Activated CD4-positive, CD25-positive, alpha-beta regulatory T cell (primary cell): ENCODE measurements at regions not wholly inside any gene's neighbourhood (a gene's known extent, or its start where the extent isn't known, plus 50 kb on each side); places are given as distances from the start of the nearest gene placed in this dataset.

Experiments
- DNase-seq, 4 experiments: peaks; one replicate each; lab custom pipeline; 2025; lab: John Stamatoyannopoulos, UW

DNA sequence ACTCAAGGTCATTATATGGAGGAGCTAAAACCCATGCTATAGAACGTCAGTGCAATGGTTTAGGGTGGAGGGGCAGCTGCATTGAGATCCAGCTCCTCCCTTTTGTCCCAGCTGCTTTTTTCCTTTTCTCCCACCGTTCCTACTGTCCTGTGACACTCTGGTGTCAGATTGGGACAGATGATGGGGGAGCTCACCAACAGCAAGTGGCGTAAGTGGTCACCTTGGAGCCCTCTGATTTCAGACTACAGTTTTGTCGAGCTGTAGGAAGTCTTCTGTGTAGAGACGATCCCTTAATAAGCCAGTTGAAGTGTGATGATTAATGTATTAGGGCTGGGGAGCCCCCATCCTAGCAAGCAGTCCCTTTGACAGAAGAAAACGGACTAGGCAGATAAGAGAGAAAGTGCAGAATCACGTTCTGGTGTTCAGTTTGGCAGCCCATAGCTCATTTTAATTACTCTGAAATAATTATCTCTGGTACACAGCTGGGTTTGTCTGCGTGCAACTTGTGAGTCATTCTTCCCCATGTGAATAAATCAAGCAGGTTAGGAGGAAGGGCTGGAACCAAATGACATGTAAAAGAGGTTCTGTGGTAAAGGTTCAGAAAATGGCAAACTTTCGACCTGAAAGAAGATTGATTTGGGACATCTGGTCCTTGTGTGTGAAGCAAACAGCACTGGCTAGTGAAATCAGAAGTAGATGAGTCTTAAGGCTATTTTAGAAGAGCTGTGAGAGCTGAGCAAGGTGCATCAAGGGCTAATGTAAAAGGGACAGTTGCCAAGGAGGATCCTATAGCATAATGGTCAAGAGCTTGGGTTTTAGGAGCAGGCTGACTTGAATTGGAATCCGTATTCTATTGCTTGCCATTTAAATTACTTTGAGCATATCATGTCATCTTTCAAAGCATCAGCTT is 241.4 kb downstream of the EDEM1 start:
- DNase-seq: no peak

DNA sequence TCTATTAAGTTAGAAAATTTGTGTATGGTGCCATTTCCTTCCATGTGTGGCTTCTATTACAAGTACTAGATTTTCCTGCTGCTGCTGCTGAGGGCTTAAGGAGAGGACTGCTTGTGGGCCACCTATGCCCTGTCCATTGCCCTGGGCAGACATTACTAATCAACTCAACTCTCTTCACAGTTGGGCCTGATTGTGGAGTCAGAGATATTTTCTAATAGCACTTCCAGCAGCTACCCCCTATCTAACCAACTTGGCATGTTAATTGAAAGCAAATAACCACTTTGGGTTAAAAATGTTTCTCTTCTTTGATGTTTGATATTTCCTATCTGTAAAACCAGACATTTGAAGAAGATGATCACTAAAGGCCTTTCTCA is 242.0 kb downstream of the EDEM1 start:
- DNase-seq: no peak

DNA sequence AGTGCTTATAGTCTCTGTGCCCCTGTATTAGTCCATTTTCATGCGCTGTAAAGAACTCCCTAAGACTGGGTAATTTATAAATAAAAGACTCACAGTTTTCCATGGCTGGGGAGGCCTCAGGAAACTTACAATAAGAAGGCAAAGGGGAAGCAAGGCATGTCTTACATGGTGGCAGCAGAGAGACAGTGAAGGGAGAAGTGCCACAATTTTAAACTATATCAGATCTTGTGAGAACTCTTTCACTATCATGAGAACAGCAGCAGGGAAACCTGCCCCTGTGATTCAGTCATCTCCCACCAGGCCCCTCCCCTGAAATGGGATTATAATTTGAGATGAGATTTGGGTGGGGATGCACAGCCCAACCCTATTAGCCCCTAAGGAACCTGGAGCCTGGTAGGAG is 243.2 kb downstream of the EDEM1 start:
- DNase-seq: no peak

GRCh38 chr3:5431146-5431545 is 243.6 kb downstream of the EDEM1 start:
- DNase-seq: no peak

- no peak for DNase-seq
These were observed 244.4 kb downstream of the EDEM1 start for GRCh38 chr3:5431811-5432378.

- DNase-seq: no peak
These were observed 249.8 kb downstream of the EDEM1 start for GRCh38 chr3:5437296-5437782.

DNA sequence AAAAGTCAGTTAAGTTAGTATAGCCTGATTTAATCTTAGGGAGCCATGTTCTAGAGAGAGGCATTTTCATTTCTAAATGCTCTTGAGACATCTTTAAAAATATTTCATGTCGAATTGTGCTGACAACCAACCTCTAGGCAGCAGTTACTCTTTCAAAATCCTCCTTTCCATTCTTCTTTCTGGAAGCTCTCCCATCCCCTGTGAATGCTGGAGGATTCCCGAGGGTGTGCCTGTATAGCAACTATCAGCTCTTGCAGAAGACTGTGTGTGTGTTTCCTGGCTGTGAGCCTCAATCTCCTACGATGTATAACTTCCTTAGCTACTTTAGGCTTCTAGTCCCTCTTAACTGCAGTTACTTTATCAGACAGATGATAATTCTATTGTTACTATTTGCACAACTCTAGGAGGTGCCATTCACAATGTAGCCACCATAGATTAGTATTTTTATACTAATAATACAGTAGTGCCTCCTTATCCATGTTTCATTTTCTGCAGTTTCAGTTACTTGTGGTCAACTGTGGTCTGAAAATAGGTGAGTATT is 250.3 kb downstream of the EDEM1 start:
- DNase-seq: no peak

- no peak for DNase-seq
These were observed 253.9 kb downstream of the EDEM1 start for GRCh38 chr3:5441401-5441800.

- no peak for DNase-seq
These were observed 254.7 kb downstream of the EDEM1 start for GRCh38 chr3:5442106-5442785.

DNA sequence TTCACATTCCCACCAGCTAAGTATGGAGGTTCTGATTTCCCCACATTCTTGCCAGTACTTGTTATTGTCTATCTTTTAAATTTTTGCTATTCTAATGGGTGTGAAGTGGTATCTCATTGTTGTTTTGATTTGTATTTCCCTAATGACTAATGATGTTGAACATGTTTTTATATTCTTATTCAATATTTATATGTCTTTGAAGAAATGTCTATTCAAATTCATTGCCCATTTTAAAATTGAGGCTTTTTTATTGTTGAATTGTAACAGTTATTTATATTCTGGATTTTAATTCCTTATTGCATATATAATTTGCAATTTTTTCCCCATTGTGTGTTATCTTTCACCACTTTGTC is 255.3 kb downstream of the EDEM1 start:
- no peak for DNase-seq

GRCh38 chr3:5444253-5444652 is 256.7 kb downstream of the EDEM1 start:
- no peak for DNase-seq

DNA sequence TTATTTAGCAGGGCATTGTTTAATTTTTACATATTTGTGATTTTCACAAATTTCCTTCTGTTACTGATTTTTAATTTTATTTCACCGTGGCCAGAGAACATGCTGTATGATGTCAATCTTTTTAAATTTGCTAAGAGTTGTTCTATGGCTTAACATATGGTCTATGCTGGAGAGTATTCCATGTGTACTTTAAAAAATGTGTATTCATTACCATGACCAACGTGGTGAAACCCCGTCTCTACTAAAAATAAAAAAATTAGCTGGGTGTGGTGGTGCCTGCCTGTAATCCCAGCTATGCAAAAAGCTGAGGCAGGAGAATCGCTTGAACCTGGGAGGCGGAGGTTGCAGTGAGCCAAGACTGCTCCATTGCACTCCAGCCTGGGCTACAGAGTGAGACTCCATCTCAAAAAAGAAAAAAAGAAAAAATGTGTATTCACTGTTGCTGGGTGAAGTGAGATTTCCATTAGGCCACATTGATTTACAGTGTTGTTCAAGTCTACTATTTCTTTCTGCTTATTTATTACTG is 258.2 kb downstream of the EDEM1 start:
- no peak for DNase-seq

GRCh38 chr3:5448246-5448645 is 260.7 kb downstream of the EDEM1 start:
- no peak for DNase-seq

DNA sequence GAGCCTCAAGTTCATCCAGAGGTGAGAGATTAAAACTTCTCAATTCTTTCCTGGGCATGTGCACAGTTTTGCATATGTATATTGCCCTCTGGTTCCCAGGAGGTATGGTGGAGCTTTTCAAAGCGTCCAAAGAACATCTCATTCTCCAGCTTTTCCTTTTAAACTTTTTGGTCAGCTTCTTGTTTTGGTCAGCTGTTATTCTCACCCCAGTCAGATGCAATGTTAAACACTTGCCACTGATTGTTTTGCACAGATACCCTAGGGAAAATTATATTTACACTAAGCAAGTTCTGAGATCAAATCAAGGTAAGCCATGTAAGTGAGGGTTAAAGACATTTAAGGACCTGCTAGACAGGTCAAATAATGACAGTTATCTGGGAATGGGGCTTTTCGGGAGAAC is 261.3 kb downstream of the EDEM1 start:
- no peak for DNase-seq

DNA sequence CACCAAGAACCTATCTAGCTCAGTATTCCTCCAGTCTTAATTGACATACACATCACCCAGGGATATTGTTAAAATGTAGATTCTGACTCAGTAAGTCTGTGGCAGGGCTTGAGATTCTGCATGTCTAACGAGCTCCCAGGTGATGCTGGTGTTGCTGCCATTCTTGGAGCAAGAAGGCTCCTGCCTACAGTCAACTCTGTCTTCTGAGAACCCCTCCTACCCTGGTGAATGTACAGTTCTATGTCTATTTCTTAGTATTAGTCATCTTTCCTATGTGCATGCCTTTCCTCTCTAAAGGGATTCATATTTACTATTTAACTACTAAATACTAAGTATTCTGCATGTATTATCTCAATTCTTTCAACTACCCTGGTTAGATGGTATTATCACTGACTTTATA is 268.7 kb downstream of the EDEM1 start:
- DNase-seq: no peak

DNA sequence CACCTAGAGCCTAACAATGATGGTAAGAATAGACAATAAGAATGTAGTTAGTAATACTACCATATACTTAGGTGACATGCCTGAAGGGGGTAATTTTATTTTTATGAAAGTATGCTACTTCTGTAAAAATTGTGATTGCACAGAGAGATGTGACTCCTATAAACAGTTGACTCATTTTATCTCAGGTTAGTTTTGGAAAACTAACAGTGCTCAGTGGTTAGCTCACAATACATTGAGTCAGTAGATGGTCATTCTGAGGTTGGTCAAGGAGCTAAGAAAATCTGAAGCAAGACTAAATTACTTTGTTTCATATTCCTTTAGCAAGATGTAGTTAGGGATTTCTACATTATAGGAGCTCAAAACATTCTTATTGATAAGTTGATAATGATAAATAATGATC is 271.0 kb downstream of the EDEM1 start:
- no peak for DNase-seq

DNA sequence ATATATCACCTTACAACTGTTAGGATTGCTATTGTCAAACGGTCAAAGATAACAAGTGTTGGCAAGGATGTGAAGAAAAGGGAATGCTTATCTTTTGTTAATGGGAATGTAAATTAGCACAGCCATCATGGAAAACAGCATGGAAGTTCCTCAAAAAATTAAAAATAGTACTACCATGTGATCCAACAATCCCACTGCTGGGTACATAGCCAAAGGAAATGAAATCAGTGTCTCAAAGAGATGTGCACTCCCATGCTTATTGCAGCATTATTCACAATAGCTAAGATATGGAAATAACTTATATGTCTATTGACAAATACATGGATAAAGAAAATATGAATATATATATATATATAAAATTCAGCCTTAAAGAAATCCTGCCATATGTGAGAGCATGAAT is 274.6 kb downstream of the EDEM1 start:
- no peak for DNase-seq

DNA sequence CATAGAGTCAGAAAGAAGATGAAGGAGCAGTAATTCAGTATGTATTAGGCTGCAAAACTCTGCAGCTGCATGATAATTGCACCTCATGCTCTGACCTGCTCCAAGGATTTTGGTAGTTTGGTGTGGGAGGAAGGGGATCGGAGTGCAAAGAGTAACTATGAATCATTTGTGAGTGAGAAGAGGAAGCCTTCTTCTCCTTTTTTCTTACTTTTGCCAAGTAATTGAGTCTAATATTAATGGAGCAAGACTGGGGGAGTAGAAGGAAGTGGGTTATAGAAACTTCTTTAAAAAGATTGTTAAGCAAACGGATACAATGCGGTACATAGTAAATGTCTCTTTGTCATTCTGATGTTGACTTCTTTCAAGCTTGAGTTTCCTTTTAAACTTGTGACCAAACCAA is 276.5 kb downstream of the EDEM1 start:
- no peak for DNase-seq

DNA sequence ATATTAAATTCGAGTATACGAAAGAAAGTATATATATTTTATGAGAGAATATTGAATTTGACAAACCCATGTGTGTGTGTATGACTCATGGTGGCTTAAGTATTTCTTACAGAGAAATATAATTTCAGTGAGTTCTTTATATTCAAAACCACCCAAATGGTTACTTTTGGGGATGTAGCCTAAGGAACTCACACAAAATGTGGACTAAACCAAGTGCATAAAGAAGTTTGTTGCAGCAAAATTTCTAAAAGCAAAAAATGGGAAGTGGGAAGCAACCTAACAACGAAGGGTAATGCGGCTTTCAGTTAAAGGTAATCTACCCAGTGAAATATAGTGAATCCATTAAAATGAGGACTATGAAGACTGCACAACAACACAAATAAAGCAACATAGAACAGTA is 277.1 kb downstream of the EDEM1 start:
- DNase-seq: no peak

- DNase-seq: no peak
These were observed 277.7 kb downstream of the EDEM1 start for GRCh38 chr3:5465183-5465582.

GRCh38 chr3:5466065-5466464 is 278.6 kb downstream of the EDEM1 start:
- no peak for DNase-seq

DNA sequence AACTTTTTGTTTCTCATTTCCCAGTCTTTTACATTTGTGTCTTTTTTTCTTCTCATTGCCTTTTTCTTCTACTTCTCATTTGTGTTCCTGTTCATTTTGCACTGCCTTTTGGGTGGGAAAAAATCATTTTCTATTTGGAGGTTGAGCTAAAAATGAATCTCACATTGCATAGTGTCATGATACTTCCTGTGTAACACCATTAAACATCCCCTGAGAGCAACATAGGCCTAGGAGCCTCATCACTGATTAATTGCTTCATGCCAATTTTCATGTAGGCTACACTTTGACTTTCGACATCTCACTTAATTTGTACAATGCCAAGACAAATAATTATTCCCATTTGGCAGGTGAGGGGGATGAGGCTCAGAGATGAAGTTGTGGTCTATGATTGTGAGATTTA is 279.2 kb downstream of the EDEM1 start:
- no peak for DNase-seq

DNA sequence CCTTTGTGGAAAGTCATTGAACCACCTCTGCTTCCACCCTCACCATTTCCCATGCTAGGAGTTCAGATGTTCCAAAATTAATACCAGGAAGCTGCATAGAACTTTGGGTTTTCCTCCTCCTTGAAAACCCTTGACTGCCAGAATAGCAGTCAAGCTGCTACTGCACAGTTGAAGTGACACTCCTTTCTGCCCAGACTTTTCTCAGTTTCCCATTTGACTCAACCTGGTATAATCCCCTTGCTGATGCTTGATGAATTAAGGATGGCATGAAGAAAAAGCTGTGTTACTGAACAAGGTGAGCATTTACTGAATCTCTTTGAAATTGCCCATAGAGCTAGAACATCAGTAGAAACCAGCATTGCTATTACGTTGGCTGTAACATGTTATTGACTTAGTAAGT is 286.0 kb downstream of the EDEM1 start:
- DNase-seq: no peak
